ENCODE measurements at regions not wholly inside any gene's neighbourhood (a gene's known extent, or its start where the extent isn't known, plus 50 kb on each side); places are given as distances from the start of the nearest gene placed in this dataset.
A peak's percentile ranks its signal among the peaks of the same experiment; 100 is the strongest.

GRCh38 chr1:43008115-43009060 is 49.7 kb upstream of the SLC2A1 start:
- Mint-ChIP-seq H3K36me3 (ENCODE audit: low read depth) (no peaks in the 10 kb centered on the region), H3K4me3 (peak overlapping the region; percentile 52), H3K27me3 (ENCODE audit: low read depth) (peaks cover 6% of the 10 kb centered on the region), H3K4me1 (peaks cover 58% of the 10 kb centered on the region), H3K27ac (ENCODE audit: unreplicated experiment) (peak overlapping the region; percentile 96), H3K9me3 (no peaks in the 10 kb centered on the region)
- TF ChIP-seq CTCF (conservative IDR thresholded peaks at IDR 0.05) = peak; percentile 44
- peak; percentile 60 for DNase-seq (ENCODE audit: low read depth, low spot score)
